SW480 (cell line): ENCODE measurements at regions not wholly inside any gene's neighbourhood (a gene's known extent, or its start where the extent isn't known, plus 50 kb on each side); places are given as distances from the start of the nearest gene placed in this dataset.
"Not testable (repeated sequence)": the region's sequence is repeated elsewhere in the genome, so short reads cannot be mapped to it uniquely, and the experiment has no call there.

ENCODE experiments used
- DNase-seq: peaks from one replicate; pipeline ENCODE4 v3.0.0-alpha.2; 2016; ENCODE audit warnings: low spot score

- DNase-seq, result no peak
Measured at GRCh38 chr11:105432241-105432995, 177.5 kb upstream of the GRIA4 start.

GRCh38 chr11:105429096-105429910 lies 180.6 kb upstream of the GRIA4 start:
- no peak for DNase-seq

- no peak for DNase-seq
Measured at GRCh38 chr11:105407101-105407500, 202.8 kb upstream of the GRIA4 start.

GRCh38 chr11:105401269-105401809 lies 208.5 kb upstream of the GRIA4 start:
- no peak for DNase-seq

- no peak for DNase-seq
Measured at GRCh38 chr11:105399511-105399910, 210.4 kb upstream of the GRIA4 start.

- no peak for DNase-seq
Measured at GRCh38 chr11:105398636-105399035, 211.2 kb upstream of the GRIA4 start.

- DNase-seq, result no peak
Measured at GRCh38 chr11:105393326-105393725, 216.5 kb upstream of the GRIA4 start.

GRCh38 chr11:105392556-105392955 lies 217.3 kb upstream of the GRIA4 start:
- no peak for DNase-seq

GRCh38 chr11:105389952-105390351 lies 219.9 kb upstream of the GRIA4 start:
- no peak for DNase-seq

GRCh38 chr11:105388006-105388405 lies 221.9 kb upstream of the GRIA4 start:
- no peak for DNase-seq

GRCh38 chr11:105381941-105382340 lies 227.9 kb upstream of the GRIA4 start:
- DNase-seq, result no peak

- DNase-seq, result no peak
Measured at GRCh38 chr11:105377870-105378269, 232.0 kb upstream of the GRIA4 start.

- no peak for DNase-seq
Measured at GRCh38 chr11:105372206-105372605, 232.6 kb upstream of the CARD18 start.

GRCh38 chr11:105371311-105371710 lies 231.7 kb upstream of the CARD18 start:
- DNase-seq, result no peak

GRCh38 chr11:105368711-105369110 lies 229.1 kb upstream of the CARD18 start:
- no peak for DNase-seq

- DNase-seq, result no peak
Measured at GRCh38 chr11:105367129-105367528, 227.6 kb upstream of the CARD18 start.

GRCh38 chr11:105361651-105362050 lies 222.1 kb upstream of the CARD18 start:
- DNase-seq, result no peak

- DNase-seq, result no peak
Measured at GRCh38 chr11:105357764-105358163, 218.2 kb upstream of the CARD18 start.

GRCh38 chr11:105357146-105357545 lies 217.6 kb upstream of the CARD18 start:
- peak; percentile 76 for DNase-seq

- not testable (repeated sequence) for DNase-seq
Measured at GRCh38 chr11:105349867-105350266, 210.3 kb upstream of the CARD18 start.

- DNase-seq, result no peak
Measured at GRCh38 chr11:105344938-105345337, 205.4 kb upstream of the CARD18 start.

GRCh38 chr11:105334025-105334714 lies 194.6 kb upstream of the CARD18 start:
- no peak for DNase-seq
